SJCRH30 (cell line): ENCODE measurements at regions not wholly inside any gene's neighbourhood (a gene's known extent, or its start where the extent isn't known, plus 50 kb on each side); places are given as distances from the start of the nearest gene placed in this dataset.

Experiments
- DNase-seq, 2 experiments: peaks; one replicate each; pipeline ENCODE4 v3.0.0-alpha.2; 2015 to 2020
- H3K27ac ChIP-seq: fragments of 250-450 bp; sonication (Bioruptor Pico); 2 replicates; pipeline ENCODE4 v1.5.1; 2020; ENCODE audit warnings: mild to moderate bottlenecking, moderate library complexity
- H3K27me3 ChIP-seq: fragments of 250-450 bp; sonication (Bioruptor Pico); 2 replicates; pipeline ENCODE4 v1.5.1; 2020; ENCODE audit warnings: mild to moderate bottlenecking, moderate library complexity
- H3K36me3 ChIP-seq: fragments of 250-450 bp; sonication (Bioruptor Pico); 2 replicates; pipeline ENCODE4 v1.5.1; 2020; ENCODE audit warnings: mild to moderate bottlenecking, moderate library complexity
- H3K4me1 ChIP-seq: fragments of 250-450 bp; sonication (Bioruptor Pico); 2 replicates; pipeline ENCODE4 v1.5.1; 2020; ENCODE audit warnings: mild to moderate bottlenecking, moderate library complexity
- H3K4me3 ChIP-seq: fragments of 250-450 bp; sonication (Bioruptor Pico); 2 replicates; pipeline ENCODE4 v1.5.1; 2020; ENCODE audit warnings: mild to moderate bottlenecking, moderate library complexity
- H3K9me3 ChIP-seq: fragments of 250-450 bp; sonication (Bioruptor Pico); replicated peaks from 2 replicates; pipeline ENCODE4 v1.5.1; 2020; ENCODE audit warnings: mild to moderate bottlenecking, moderate library complexity

DNA sequence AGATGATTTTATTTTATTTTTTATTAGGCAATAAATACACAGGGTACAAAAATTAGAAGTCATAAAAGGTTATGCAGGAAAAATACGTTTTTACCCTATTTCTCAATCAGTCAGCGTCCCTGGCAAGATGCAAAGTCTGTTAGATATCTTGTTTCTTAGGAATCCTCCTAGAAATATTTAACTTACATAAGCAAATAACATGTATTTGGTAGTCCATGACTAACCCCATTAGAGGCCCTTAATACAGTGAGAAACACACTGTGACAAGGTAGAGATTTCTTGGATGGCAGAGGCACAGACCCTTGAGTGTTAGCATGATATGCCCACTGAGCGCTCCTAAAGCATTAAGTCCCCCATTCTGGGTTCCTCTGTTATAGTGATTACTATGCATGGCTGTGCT is 121.2 kb upstream of the ADAMTSL1 start:
- H3K4me1 ChIP-seq, result peaks cover 8% of the 10 kb centered on the region
- H3K27me3 ChIP-seq, result no peaks in the 10 kb centered on the region
- no peak overlapping the region for H3K4me3 ChIP-seq
- H3K27ac ChIP-seq, result no peak overlapping the region
- DNase-seq, result no peak
- no peaks in the 10 kb centered on the region for H3K36me3 ChIP-seq
- no peaks in the 10 kb centered on the region for H3K9me3 ChIP-seq

DNA sequence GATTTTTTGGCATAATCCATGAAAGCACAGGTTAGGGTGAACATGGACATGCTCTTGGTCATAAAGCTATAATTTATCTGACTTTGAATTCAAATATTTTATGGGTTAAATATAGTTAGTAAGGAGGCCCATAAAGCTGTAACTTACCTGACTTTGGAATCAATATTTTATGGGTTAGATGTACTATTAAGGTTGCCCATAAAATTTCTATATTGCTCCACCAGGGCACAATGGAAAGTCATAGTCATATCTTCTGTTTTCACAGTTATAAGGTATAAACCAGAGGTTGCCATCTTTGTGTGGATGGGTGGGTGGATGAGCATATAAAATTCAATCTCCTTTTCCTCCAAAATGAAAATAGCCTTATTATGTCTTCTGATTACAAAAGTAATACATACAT is 120.5 kb upstream of the ADAMTSL1 start:
- no peaks in the 10 kb centered on the region for H3K27me3 ChIP-seq
- H3K9me3 ChIP-seq, result no peaks in the 10 kb centered on the region
- DNase-seq, result no peak
- H3K36me3 ChIP-seq, result no peaks in the 10 kb centered on the region
- no peak overlapping the region for H3K27ac ChIP-seq
- H3K4me1 ChIP-seq, result peaks cover under 1% of the 10 kb centered on the region
- no peak overlapping the region for H3K4me3 ChIP-seq

DNA sequence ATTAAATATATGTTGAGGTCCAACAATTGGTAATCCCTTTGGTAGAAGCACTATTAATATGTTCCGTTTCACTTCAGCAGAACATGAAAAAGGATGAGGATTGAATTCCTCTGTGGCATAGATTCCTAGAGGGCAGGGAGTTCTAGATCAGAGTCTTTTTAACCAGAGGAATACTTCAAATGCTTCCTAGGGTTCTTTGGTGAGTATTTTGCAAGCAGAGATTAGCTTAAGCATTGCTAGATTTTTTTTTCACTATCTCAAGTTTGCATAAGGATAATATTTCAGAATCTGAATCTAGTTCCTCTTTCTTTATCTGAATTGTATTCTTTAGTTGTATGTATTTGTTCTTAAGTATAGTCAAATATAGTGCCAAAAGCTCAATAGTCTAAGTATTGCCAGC is 116.6 kb upstream of the ADAMTSL1 start:
- DNase-seq, result no peak
- Histone ChIP-seq H3K4me1 (peaks cover 8% of the 10 kb centered on the region), H3K4me3 (no peak overlapping the region), H3K27ac (no peak overlapping the region), H3K9me3 (no peaks in the 10 kb centered on the region), H3K27me3 (no peaks in the 10 kb centered on the region), H3K36me3 (no peaks in the 10 kb centered on the region)

DNA sequence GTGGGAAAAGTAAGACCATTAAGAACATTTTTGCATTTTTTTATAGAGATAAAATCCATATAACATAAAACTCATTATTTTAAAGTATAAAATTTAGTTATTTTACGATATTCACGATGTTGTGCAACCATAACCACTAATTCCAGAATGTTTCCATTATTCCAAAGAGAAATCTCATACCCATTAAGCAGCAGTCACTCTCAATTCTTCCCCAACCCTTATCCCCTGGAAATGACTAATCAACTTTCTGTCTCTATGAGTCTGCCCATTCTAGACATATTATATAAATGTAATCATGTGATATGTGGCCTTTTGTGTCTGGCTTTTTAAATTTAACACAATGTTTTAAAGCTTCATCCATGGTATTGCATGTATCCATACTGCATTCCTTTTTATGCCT is 115.6 kb upstream of the ADAMTSL1 start:
- Histone ChIP-seq H3K9me3 (no peaks in the 10 kb centered on the region), H3K4me1 (peaks cover 11% of the 10 kb centered on the region), H3K27ac (no peak overlapping the region), H3K4me3 (no peak overlapping the region), H3K27me3 (no peaks in the 10 kb centered on the region), H3K36me3 (no peaks in the 10 kb centered on the region)
- no peak for DNase-seq

DNA sequence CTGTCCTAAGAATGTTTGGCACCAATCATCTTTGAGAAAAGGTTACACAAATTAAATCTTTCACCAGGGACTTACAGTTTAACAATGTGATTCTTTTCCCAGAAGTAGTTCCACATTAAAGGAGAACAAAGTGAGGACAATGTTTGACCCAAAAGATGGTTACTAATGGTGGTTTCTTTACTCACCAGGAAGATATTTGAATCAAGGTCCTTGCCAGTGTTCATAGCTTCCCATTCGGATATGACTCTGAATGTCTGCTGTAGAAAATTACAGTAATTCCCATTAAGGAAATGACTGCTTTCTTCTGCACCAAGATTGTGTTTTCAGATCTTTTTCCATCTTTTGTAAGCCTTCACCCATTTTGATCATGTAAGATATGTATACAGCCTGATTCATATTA is 114.6 kb upstream of the ADAMTSL1 start:
- no peaks in the 10 kb centered on the region for H3K36me3 ChIP-seq
- H3K27me3 ChIP-seq, result no peaks in the 10 kb centered on the region
- H3K27ac ChIP-seq, result no peak overlapping the region
- H3K9me3 ChIP-seq, result no peaks in the 10 kb centered on the region
- H3K4me3 ChIP-seq, result no peak overlapping the region
- DNase-seq, result no peak
- peaks cover 12% of the 10 kb centered on the region for H3K4me1 ChIP-seq

DNA sequence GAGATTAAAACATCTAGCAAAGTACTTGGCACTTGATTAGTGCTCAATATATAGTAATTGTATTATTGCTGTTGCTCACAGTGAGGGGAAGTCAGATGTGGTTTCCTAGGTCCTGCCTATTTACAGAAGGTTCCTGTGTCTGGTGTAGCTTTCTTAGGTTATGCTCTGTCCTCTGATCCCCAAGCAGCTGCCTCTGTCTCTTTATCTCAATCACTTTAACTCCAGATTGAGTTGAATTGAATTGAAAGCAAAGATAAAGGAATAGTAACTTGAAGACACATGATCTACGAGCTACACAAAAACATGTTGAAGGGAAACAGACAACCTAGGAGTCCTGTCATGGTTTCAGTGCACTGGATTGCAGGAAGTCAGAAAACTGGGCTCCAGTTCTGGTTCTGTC is 113.9 kb upstream of the ADAMTSL1 start:
- Histone ChIP-seq H3K4me3 (no peak overlapping the region), H3K9me3 (no peaks in the 10 kb centered on the region), H3K4me1 (peaks cover 12% of the 10 kb centered on the region), H3K27ac (no peak overlapping the region), H3K27me3 (no peaks in the 10 kb centered on the region), H3K36me3 (no peaks in the 10 kb centered on the region)
- DNase-seq, result peak in 1 of 2 experiments; percentile 42

DNA sequence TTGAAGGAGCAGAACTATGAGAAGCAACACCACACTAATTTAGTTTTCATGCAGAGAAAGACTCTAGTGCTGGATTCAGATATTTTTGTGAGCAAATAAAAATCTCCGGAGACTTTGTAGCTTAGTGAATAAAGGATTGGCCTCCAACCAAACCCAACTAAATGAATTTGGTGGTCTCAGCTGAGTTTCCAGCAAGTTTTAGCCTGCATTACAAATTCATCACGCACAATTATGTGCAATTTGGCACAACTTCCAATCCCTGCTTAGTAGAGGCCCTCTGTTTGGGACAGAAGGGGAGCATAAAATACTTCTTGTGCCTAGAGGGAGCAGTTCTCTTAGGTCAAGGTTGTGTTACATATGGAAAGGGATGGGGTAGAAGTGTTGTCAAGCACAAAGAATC is 112.3 kb upstream of the ADAMTSL1 start:
- H3K4me3 ChIP-seq, result no peak overlapping the region
- H3K36me3 ChIP-seq, result no peaks in the 10 kb centered on the region
- no peak overlapping the region for H3K27ac ChIP-seq
- peaks cover 12% of the 10 kb centered on the region for H3K4me1 ChIP-seq
- H3K27me3 ChIP-seq, result no peaks in the 10 kb centered on the region
- no peaks in the 10 kb centered on the region for H3K9me3 ChIP-seq
- no peak for DNase-seq

DNA sequence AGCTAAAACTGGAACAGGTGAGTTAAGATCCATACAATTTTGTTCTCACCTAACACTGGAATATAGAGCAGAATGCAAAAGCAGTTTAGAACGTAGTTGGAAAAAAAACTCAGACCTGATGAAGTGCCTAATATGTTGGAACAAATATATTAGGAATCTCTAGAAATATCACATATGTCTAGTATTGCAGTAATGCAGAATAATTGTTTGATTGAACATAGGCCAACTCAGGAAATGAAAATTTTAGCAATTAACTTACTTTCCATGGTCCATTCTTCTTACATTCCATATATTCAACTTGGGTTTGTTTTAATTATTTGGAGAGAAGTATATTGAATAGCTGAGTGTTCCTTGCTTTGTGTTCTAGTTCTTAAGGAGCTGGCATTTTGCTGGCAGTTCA is 111.8 kb upstream of the ADAMTSL1 start:
- no peaks in the 10 kb centered on the region for H3K9me3 ChIP-seq
- H3K27ac ChIP-seq, result no peak overlapping the region
- no peak for DNase-seq
- no peaks in the 10 kb centered on the region for H3K36me3 ChIP-seq
- peaks cover 12% of the 10 kb centered on the region for H3K4me1 ChIP-seq
- no peaks in the 10 kb centered on the region for H3K27me3 ChIP-seq
- H3K4me3 ChIP-seq, result no peak overlapping the region

DNA sequence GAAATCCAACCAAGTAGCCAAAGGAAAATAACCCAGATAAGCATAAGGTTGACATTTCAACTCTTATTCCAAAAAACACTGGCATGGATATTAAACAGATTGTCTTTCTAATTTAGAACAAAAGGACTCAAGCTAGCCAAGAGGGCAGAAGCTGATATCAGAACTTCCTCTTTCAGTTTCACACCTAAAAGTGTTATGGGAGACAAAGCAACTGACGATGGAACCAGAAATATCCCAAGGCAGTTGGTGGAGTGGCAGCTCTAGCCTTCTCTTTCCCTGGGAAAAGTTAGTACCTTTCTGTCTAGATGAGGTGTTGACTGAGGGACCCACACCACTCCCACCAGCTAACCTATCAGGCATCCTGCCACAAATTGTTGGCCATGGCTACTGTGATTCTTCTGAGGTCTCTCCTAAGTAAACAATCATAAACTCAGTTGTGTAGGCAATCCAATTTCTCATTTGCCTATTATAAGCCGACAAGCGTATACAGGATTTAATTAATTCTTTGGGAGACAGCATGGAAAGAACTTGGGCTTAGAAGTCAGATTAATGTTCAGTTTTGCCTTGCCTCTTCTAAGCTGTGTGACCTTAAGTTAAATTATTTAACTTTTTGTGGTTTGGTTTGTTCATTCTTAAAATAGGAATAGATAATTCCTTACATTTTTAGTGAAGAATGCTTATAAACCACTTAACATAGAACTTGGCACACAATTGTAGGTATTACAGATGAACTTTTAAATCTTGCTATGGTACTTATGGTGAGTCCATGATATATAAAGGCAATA is 110.9 kb upstream of the ADAMTSL1 start:
- H3K4me1 ChIP-seq, result peaks cover 12% of the 10 kb centered on the region
- no peak for DNase-seq
- H3K4me3 ChIP-seq, result no peak overlapping the region
- no peaks in the 10 kb centered on the region for H3K27me3 ChIP-seq
- no peaks in the 10 kb centered on the region for H3K36me3 ChIP-seq
- no peaks in the 10 kb centered on the region for H3K9me3 ChIP-seq
- no peak overlapping the region for H3K27ac ChIP-seq

DNA sequence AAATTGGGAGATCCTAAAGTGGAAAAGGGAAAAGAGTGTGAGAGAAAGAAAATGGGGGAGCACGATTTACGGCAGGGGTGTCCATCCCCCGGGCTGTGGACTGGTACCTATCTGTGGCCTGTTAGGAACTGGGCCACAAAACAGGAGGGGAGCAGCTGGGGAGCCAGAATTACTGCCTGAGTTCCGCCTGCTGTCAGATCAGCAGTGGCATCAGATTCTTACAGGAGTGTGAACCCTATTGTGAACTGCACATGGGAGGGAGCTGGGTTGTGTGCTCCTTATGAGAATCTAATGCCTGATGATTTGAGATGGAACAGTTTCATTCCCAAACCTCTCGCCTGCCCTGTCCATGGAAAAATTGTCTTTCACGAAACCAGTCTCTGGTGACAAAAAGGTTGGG is 108.3 kb upstream of the ADAMTSL1 start:
- H3K9me3 ChIP-seq, result no peaks in the 10 kb centered on the region
- no peak overlapping the region for H3K27ac ChIP-seq
- no peaks in the 10 kb centered on the region for H3K36me3 ChIP-seq
- no peak overlapping the region for H3K4me3 ChIP-seq
- no peak for DNase-seq
- H3K4me1 ChIP-seq, result peaks cover 4% of the 10 kb centered on the region
- no peaks in the 10 kb centered on the region for H3K27me3 ChIP-seq

DNA sequence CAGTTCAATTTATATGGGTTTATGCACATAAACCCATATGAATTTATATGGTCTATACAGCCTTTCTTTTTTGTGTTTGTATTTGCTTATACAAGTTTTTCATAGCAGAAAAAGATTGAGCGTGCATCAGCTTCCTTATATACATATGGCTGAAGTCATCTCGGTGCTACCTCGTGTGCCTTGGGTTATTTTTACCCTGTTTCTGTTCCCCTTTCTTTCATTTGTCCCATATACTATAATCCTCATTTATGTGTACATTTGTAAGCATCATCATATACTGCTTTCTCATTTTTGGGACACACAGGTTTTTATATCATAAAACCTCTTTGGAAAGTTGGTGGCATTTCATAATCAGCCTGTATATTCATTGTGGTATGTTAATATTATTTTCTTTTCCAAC is 107.8 kb upstream of the ADAMTSL1 start:
- Histone ChIP-seq H3K4me3 (no peak overlapping the region), H3K27me3 (no peaks in the 10 kb centered on the region), H3K4me1 (peaks cover 4% of the 10 kb centered on the region), H3K36me3 (no peaks in the 10 kb centered on the region), H3K9me3 (no peaks in the 10 kb centered on the region), H3K27ac (no peak overlapping the region)
- no peak for DNase-seq

DNA sequence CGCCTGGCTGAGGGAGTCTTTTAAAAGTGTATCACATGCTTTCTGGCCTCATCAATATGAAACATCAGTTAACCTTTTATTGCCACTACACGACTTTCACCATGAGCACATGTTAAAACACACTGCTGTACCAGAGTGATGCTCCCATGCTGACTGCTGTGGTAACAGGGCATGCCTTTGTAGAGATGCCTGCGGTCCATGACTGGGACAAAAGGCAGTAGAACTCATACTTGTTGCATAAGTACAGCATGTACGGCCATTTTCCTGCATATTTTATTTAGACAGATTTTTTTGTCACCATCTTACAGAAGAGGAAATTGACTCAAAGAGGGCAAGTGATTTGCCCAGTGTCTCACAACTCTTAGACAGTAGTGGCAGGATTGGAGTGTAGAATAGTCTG is 105.7 kb upstream of the ADAMTSL1 start:
- Histone ChIP-seq H3K9me3 (no peaks in the 10 kb centered on the region), H3K4me1 (peaks cover 2% of the 10 kb centered on the region), H3K4me3 (no peak overlapping the region), H3K27ac (no peak overlapping the region), H3K36me3 (no peaks in the 10 kb centered on the region), H3K27me3 (no peaks in the 10 kb centered on the region)
- DNase-seq, result no peak

DNA sequence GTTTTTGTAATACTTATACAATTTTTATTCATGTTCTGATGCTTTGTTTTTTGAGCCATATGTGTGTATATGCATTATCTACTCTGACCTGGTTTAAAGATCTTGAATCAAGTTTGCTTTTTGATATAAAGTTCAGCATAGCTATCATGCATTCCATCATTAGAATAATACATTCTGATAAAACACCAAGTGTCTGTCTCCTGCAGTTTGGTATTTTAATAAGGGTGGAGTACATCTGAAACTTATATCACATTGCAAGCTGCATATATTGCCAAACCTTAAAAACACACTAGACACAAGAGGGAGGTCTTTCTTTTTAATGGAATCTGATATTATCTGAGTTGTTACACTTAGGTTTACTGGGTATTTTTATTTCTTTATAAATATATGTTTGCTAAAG is 102.8 kb upstream of the ADAMTSL1 start:
- no peaks in the 10 kb centered on the region for H3K9me3 ChIP-seq
- H3K27me3 ChIP-seq, result no peaks in the 10 kb centered on the region
- H3K27ac ChIP-seq, result no peak overlapping the region
- no peaks in the 10 kb centered on the region for H3K4me1 ChIP-seq
- H3K4me3 ChIP-seq, result no peak overlapping the region
- no peaks in the 10 kb centered on the region for H3K36me3 ChIP-seq
- no peak for DNase-seq

DNA sequence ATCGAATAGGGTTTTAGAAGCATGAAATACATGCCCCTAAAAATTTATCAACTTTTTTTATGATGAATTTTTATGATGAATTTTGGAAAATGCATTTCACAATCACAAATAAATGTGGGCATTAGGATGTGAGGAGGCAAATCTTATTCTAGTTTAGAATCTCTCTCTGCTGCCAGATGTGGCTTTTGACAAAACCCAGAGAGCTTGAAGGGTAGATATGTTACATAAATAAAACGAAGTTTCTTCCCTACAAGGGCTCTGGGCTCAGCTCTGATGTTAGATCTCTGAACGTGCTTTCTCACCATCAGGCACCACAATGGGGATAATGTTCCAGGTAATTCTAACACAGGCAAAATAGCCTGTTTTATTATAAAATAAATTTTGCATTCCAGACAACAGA is 102.3 kb upstream of the ADAMTSL1 start:
- H3K27ac ChIP-seq, result no peak overlapping the region
- H3K9me3 ChIP-seq, result no peaks in the 10 kb centered on the region
- DNase-seq, result no peak
- no peak overlapping the region for H3K4me3 ChIP-seq
- H3K36me3 ChIP-seq, result no peaks in the 10 kb centered on the region
- no peaks in the 10 kb centered on the region for H3K4me1 ChIP-seq
- H3K27me3 ChIP-seq, result no peaks in the 10 kb centered on the region

DNA sequence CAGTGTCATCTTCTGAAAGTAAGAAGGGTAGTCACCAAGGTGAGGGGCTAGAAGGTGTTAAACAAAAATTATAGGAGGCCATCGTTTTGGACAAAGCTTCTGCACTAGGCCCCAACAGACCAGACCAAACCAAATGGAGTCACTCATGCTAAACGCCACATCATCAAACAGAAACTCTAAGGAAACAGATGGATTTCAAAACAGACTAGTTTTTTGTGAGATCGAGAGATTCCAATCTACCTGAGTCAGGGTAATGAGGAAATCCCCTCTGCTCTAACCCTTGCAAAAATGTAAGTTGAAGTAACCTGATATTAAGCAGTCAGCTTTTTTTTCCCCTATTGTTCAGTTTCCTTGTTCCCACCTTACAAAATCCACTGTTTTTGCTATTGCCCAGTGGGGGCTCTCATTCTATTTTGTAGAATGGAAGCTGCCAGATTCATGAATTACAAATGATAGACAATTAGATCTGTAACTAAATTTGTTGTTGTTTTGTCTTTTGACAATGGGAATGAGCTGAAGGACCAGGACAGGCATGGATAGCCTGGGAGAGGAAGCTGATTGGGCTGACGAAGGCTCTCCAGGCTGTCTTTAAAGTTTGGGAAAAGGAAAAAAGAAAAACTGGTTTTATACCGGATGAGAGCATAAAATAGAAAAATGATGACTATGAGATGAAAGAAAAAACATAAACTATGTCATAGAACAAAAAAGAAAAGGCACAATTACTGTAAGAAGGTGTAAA is 94.7 kb upstream of the ADAMTSL1 start:
- Histone ChIP-seq H3K27me3 (no peaks in the 10 kb centered on the region), H3K4me1 (peaks cover 27% of the 10 kb centered on the region), H3K27ac (peak overlapping the region; percentile 81), H3K36me3 (no peaks in the 10 kb centered on the region), H3K4me3 (no peak overlapping the region), H3K9me3 (no peaks in the 10 kb centered on the region)
- peak; percentile 13 to 54 for DNase-seq

DNA sequence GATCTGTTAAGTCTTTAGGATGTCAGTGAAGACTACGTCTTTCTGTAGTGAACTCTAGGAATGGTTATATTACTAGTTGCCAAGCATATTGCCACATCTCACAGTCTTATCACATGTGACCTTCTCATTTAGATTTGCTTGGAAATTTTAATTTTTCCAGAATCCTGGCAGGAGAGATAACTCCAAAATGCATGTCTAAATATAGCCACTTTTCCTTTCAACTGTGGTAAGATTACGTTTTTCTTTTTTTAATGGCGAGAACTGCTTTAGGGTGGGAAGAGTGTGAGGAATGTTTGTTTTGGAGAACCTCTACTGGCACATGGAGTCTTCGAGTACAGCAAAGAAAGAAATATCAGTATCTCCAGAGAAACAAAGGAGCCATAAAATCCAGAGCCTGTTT is 91.7 kb upstream of the ADAMTSL1 start:
- Histone ChIP-seq H3K9me3 (no peaks in the 10 kb centered on the region), H3K4me3 (no peak overlapping the region), H3K27ac (no peak overlapping the region), H3K4me1 (peaks cover 44% of the 10 kb centered on the region), H3K36me3 (no peaks in the 10 kb centered on the region), H3K27me3 (no peaks in the 10 kb centered on the region)
- no peak for DNase-seq
